Fibroblast of the aortic adventitia (primary cell): ENCODE measurements at regions not wholly inside any gene's neighbourhood (a gene's known extent, or its start where the extent isn't known, plus 50 kb on each side); places are given as distances from the start of the nearest gene placed in this dataset.

Experiments
- DNase-seq: peaks from one replicate; pipeline ENCODE4 v3.0.0-alpha.2; 2010; ENCODE audit warnings: low read depth
- H3K4me3 ChIP-seq: 2 replicates; pipeline ENCODE4 v1.5.1; 2011; ENCODE audit warnings: low read depth, mild to moderate bottlenecking, control low read depth, low read length, moderate library complexity
- CTCF ChIP-seq: IDR thresholded peaks from 2 replicates; pipeline ENCODE4 v1.5.1; 2011; ENCODE audit warnings: mild to moderate bottlenecking, low read length, control low read depth, inconsistent platforms; ENCODE audit not compliant: insufficient read depth

GRCh38 chr1:186536273-186536890, 75.5 kb upstream of the PDC start:
- no peak overlapping the region for H3K4me3 ChIP-seq
- peak; percentile 42 for DNase-seq
- no peak for TF ChIP-seq CTCF

GRCh38 chr1:186535388-186536133, 74.6 kb upstream of the PDC start:
- H3K4me3 ChIP-seq, result no peak overlapping the region
- DNase-seq, result peak; percentile 97
- no peak for TF ChIP-seq CTCF

GRCh38 chr1:186534401-186534800, 73.5 kb upstream of the PDC start:
- no peak overlapping the region for H3K4me3 ChIP-seq
- DNase-seq, result no peak
- TF ChIP-seq CTCF, result no peak

- H3K4me3 ChIP-seq, result no peak overlapping the region
- no peak for TF ChIP-seq CTCF
- peak; percentile 8 for DNase-seq
These were observed 71.6 kb upstream of the PDC start for GRCh38 chr1:186532466-186532865.

GRCh38 chr1:186531561-186532165, 70.7 kb upstream of the PDC start:
- TF ChIP-seq CTCF, result no peak
- no peak overlapping the region for H3K4me3 ChIP-seq
- DNase-seq, result peak; percentile 35

- DNase-seq, result peak; percentile 18
- no peak overlapping the region for H3K4me3 ChIP-seq
- TF ChIP-seq CTCF, result no peak
These were observed 69.2 kb upstream of the PDC start for GRCh38 chr1:186530109-186530508.
